Hypothalamus (tissue), 51 donors: ENCODE measurements at regions not wholly inside any gene's neighbourhood (a gene's known extent, or its start where the extent isn't known, plus 50 kb on each side); places are given as distances from the start of the nearest gene placed in this dataset.
"Not testable (repeated sequence)": the region's sequence is repeated elsewhere in the genome, so short reads cannot be mapped to it uniquely, and the experiment has no call there.

Source experiments
- DNase-seq, 51 donors: peaks; one replicate each; lab custom pipeline; 2025; lab: John Stamatoyannopoulos, UW

GRCh38 chr16:29094729-29095624 lies 110.1 kb downstream of the LAT start:
- DNase-seq = not testable (repeated sequence)

- DNase-seq = not testable (repeated sequence)
These were observed 109.5 kb downstream of the LAT start for GRCh38 chr16:29094325-29094724.

GRCh38 chr16:29089679-29090078 lies 104.8 kb downstream of the LAT start:
- DNase-seq = not testable (repeated sequence)

- DNase-seq = not testable (repeated sequence)
These were observed 102.8 kb downstream of the LAT start for GRCh38 chr16:29087673-29088072.

- peak in 4 of 51 donors; percentile 2 to 8 (median 4) for DNase-seq
These were observed 97.2 kb downstream of the LAT start for GRCh38 chr16:29081829-29082639.

GRCh38 chr16:29074554-29075402 lies 89.9 kb downstream of the LAT start:
- DNase-seq = peak in 25 of 51 donors; percentile 0 to 37 (median 15)

- not testable (repeated sequence) for DNase-seq
These were observed 77.4 kb downstream of the LAT start for GRCh38 chr16:29062235-29062634.

GRCh38 chr16:29061467-29061921 lies 76.6 kb downstream of the LAT start:
- not testable (repeated sequence) for DNase-seq

GRCh38 chr16:29060022-29060810 lies 75.4 kb downstream of the LAT start:
- DNase-seq = not testable (repeated sequence)

- DNase-seq = not testable (repeated sequence)
These were observed 74.7 kb downstream of the LAT start for GRCh38 chr16:29059575-29059974.
